H9 (cell line): ENCODE measurements at regions not wholly inside any gene's neighbourhood (a gene's known extent, or its start where the extent isn't known, plus 50 kb on each side); places are given as distances from the start of the nearest gene placed in this dataset.

Source experiments
- DNase-seq: peaks from one replicate; pipeline ENCODE4 v3.0.0-alpha.2; 2017
- H2AFZ ChIP-seq: one replicate; pipeline ENCODE4 v1.6.1; 2013; ENCODE audit warnings: mild to moderate bottlenecking, low read length, control low read depth, moderate library complexity
- H2AK5ac ChIP-seq: 2 replicates; pipeline ENCODE4 v1.6.1; 2013; ENCODE audit warnings: low read length, control low read depth, mixed read lengths; ENCODE audit not compliant: insufficient read length
- H2BK120ac ChIP-seq: one replicate; pipeline ENCODE4 v1.6.1; 2013; ENCODE audit warnings: low read depth, mild to moderate bottlenecking, low read length, control low read depth, inconsistent platforms; ENCODE audit not compliant: poor library complexity, severe bottlenecking
- H2BK12ac ChIP-seq: 2 replicates; pipeline ENCODE4 v1.6.1; 2013; ENCODE audit warnings: low read length, control low read depth, mixed read lengths, low read depth; ENCODE audit not compliant: insufficient read length
- H2BK15ac ChIP-seq: 2 replicates; pipeline ENCODE4 v1.6.1; 2013; ENCODE audit warnings: low read depth, low read length, control low read depth
- H2BK20ac ChIP-seq: one replicate; pipeline ENCODE4 v1.6.1; 2013; ENCODE audit warnings: low read depth, mild to moderate bottlenecking, low read length, control low read depth, inconsistent platforms; ENCODE audit not compliant: poor library complexity, severe bottlenecking
- H2BK5ac ChIP-seq: 2 replicates; pipeline ENCODE4 v1.6.1; 2013; ENCODE audit warnings: low read length, control low read depth, mixed read lengths; ENCODE audit not compliant: insufficient read length
- H3K14ac ChIP-seq: 2 replicates; pipeline ENCODE4 v1.6.1; 2013; ENCODE audit warnings: low read length, control low read depth; ENCODE audit not compliant: insufficient read depth
- H3K18ac ChIP-seq: 2 replicates; pipeline ENCODE4 v1.6.1; 2013; ENCODE audit warnings: low read depth, mild to moderate bottlenecking, mixed read lengths, low read length, control low read depth; ENCODE audit not compliant: insufficient read length
- H3K23ac ChIP-seq: 2 replicates; pipeline ENCODE4 v1.6.1; 2013; ENCODE audit warnings: low read length, control low read depth, mixed read lengths, low read depth; ENCODE audit not compliant: insufficient read length
- H3K23me2 ChIP-seq: 2 replicates; pipeline ENCODE4 v1.6.1; 2013; ENCODE audit warnings: low read depth, mild to moderate bottlenecking, mixed read lengths, low read length, control low read depth; ENCODE audit not compliant: insufficient read length, poor library complexity, severe bottlenecking
- H3K27ac ChIP-seq: 2 replicates; pipeline ENCODE4 v1.5.1; 2013; ENCODE audit warnings: low read length, control low read depth, mixed read lengths, low read depth; ENCODE audit not compliant: insufficient read length
- H3K27me3 ChIP-seq: 2 replicates; pipeline ENCODE4 v1.6.1; 2013; ENCODE audit warnings: low read length, control low read depth, inconsistent platforms; ENCODE audit not compliant: insufficient read depth
- H3K4ac ChIP-seq: 2 replicates; pipeline ENCODE4 v1.6.1; 2013; ENCODE audit warnings: low read depth, mild to moderate bottlenecking, control low read depth, inconsistent platforms, low read length, moderate library complexity
- H3K4me1 ChIP-seq: 2 replicates; pipeline ENCODE4 v1.6.1; 2013; ENCODE audit warnings: low read length, control low read depth, inconsistent platforms; ENCODE audit not compliant: insufficient read depth
- H3K4me2 ChIP-seq: 2 replicates; pipeline ENCODE4 v1.6.1; 2013; ENCODE audit warnings: low read length, control low read depth, mixed read lengths; ENCODE audit not compliant: insufficient read length, insufficient read depth
- H3K56ac ChIP-seq: 2 replicates; pipeline ENCODE4 v1.6.1; 2013; ENCODE audit warnings: low read depth, mild to moderate bottlenecking, mixed read lengths, low read length, control low read depth; ENCODE audit not compliant: insufficient read length
- H3K79me1 ChIP-seq: 2 replicates; pipeline ENCODE4 v1.6.1; 2013; ENCODE audit warnings: low read depth, mild to moderate bottlenecking, moderate library complexity, low read length, control low read depth, inconsistent platforms; ENCODE audit not compliant: insufficient read depth, poor library complexity, severe bottlenecking
- H3K79me2 ChIP-seq: 2 replicates; pipeline ENCODE4 v1.6.1; 2013; ENCODE audit warnings: low read length, control low read depth, inconsistent platforms; ENCODE audit not compliant: insufficient read depth
- H3K9ac ChIP-seq: 2 replicates; pipeline ENCODE4 v1.6.1; 2013; ENCODE audit warnings: low read length, control low read depth, mixed read lengths; ENCODE audit not compliant: insufficient read length; ENCODE audit errors: extremely low read depth
- H3K9me3 ChIP-seq: one replicate; pipeline ENCODE4 v1.6.1; 2013; ENCODE audit warnings: low read depth, low read length, inconsistent platforms; ENCODE audit not compliant: control insufficient read depth
- H3T11ph ChIP-seq: one replicate; pipeline ENCODE4 v1.6.1; 2013; ENCODE audit warnings: mild to moderate bottlenecking, low read length, control low read depth, inconsistent platforms
- H4K20me1 ChIP-seq: one replicate; pipeline ENCODE4 v1.6.1; 2013; ENCODE audit not compliant: control insufficient read depth, insufficient read length, insufficient read depth
- H4K5ac ChIP-seq: 2 replicates; pipeline ENCODE4 v1.6.1; 2013; ENCODE audit warnings: low read depth, mild to moderate bottlenecking, mixed read lengths, low read length, control low read depth; ENCODE audit not compliant: insufficient read length
- H4K8ac ChIP-seq: replicated peaks from 2 replicates; pipeline ENCODE4 v1.6.1; 2013; ENCODE audit warnings: low read length, control low read depth, mixed read lengths, low read depth; ENCODE audit not compliant: insufficient read length
- H4K91ac ChIP-seq: 2 replicates; pipeline ENCODE4 v1.6.1; 2013; ENCODE audit warnings: low read depth, mild to moderate bottlenecking, moderate library complexity, mixed read lengths, low read length, control low read depth; ENCODE audit not compliant: insufficient read length
- H3K27ac Mint-ChIP-seq, 3 experiments: 2 replicates in 2 of 3; 3 replicates in 1 of 3; pipeline ENCODE4 v1.8.0; 2020 to 2021; ENCODE audit warnings: mixed read lengths in 3 of 3, mild to moderate bottlenecking in 1 of 3, moderate library complexity in 1 of 3
- H3K27me3 Mint-ChIP-seq: 2 replicates; pipeline ENCODE4 v1.8.0; 2021; ENCODE audit warnings: low read depth, mild to moderate bottlenecking, moderate library complexity, mixed read lengths
- H3K36me3 Mint-ChIP-seq, 3 experiments: 2 replicates in 2 of 3; 3 replicates in 1 of 3; pipeline ENCODE4 v1.8.0; 2020 to 2021; ENCODE audit warnings: low read depth in 3 of 3, mixed read lengths in 3 of 3; ENCODE audit not compliant: insufficient read depth in 1 of 3
- H3K4me1 Mint-ChIP-seq, 2 experiments: 2 replicates each; pipeline ENCODE4 v1.8.0; 2020; ENCODE audit warnings: mixed read lengths in 2 of 2
- H3K4me3 Mint-ChIP-seq, 2 experiments: 2 replicates in 1 of 2; 3 replicates in 1 of 2; pipeline ENCODE4 v1.8.0; 2020 to 2021; ENCODE audit warnings: mild to moderate bottlenecking in 2 of 2, mixed read lengths in 2 of 2, moderate library complexity in 1 of 2
- H3K9me3 Mint-ChIP-seq, 2 experiments: 2 replicates in 1 of 2; 3 replicates in 1 of 2; pipeline ENCODE4 v1.8.0; 2020; ENCODE audit warnings: mild to moderate bottlenecking in 2 of 2, mixed read lengths in 2 of 2, moderate library complexity in 1 of 2
- CTCF ChIP-seq: fragments of 200-600 bp; sonication (generic); conservative IDR thresholded peaks from 3 replicates; pipeline ENCODE4 v1.8.0; 2021; ENCODE audit warnings: antibody characterized with exemption, mild to moderate bottlenecking

GRCh38 chr1:195735140-195735539, 873.1 kb downstream of the KCNT2 start:
- H3K9me3 Mint-ChIP-seq = no peaks in the 10 kb centered on the region
- Histone ChIP-seq H3K27me3 (no peaks in the 10 kb centered on the region), H2AFZ (no peak overlapping the region), H3K9me3 (no peaks in the 10 kb centered on the region), H2BK15ac (no peak overlapping the region), H3K14ac (no peak overlapping the region), H3K56ac (no peak overlapping the region), H3K18ac (no peak overlapping the region), H3K79me2 (no peaks in the 10 kb centered on the region), H3K9ac (no peak overlapping the region), H2AK5ac (no peak overlapping the region), H2BK20ac (no peak overlapping the region), H3K23ac (no peak overlapping the region), H2BK12ac (no peak overlapping the region), H2BK120ac (no peak overlapping the region), H3K4ac (no peak overlapping the region), H3K4me2 (no peak overlapping the region), H3K79me1 (no peaks in the 10 kb centered on the region), H3K4me1 (no peaks in the 10 kb centered on the region), H3K23me2 (no peaks in the 10 kb centered on the region), H3K27ac (no peak overlapping the region), H4K20me1 (no peaks in the 10 kb centered on the region), H3T11ph (no peak overlapping the region), H4K5ac (no peak overlapping the region), H2BK5ac (no peak overlapping the region), H4K8ac (no peak overlapping the region), H4K91ac (no peak overlapping the region)
- peaks cover 8% of the 10 kb centered on the region in 2 experiments for H3K4me1 Mint-ChIP-seq
- H3K27ac Mint-ChIP-seq = no peak overlapping the region
- no peak for DNase-seq
- no peaks in the 10 kb centered on the region for H3K27me3 Mint-ChIP-seq
- no peak overlapping the region for H3K4me3 Mint-ChIP-seq
- TF ChIP-seq CTCF = no peak
- H3K36me3 Mint-ChIP-seq = no peaks in the 10 kb centered on the region
